Loucy (cell line): ENCODE measurements at regions not wholly inside any gene's neighbourhood (a gene's known extent, or its start where the extent isn't known, plus 50 kb on each side); places are given as distances from the start of the nearest gene placed in this dataset.

ENCODE experiments used
- EZH2phosphoT487 ChIP-seq: fragments of 200-600 bp; IDR thresholded peaks from 2 replicates; pipeline ENCODE4 v1.6.1; 2018; ENCODE audit warnings: antibody characterized with exemption, mild to moderate bottlenecking, moderate library complexity, borderline replicate concordance
- TF ChIP-seq, protein P1 (sequence below): fragments of 200-600 bp; sonication (generic); conservative IDR thresholded peaks from 2 replicates; pipeline ENCODE4 v1.5.1; 2014; ENCODE audit warnings: mild to moderate bottlenecking, antibody characterized with exemption, low read length

DNA sequence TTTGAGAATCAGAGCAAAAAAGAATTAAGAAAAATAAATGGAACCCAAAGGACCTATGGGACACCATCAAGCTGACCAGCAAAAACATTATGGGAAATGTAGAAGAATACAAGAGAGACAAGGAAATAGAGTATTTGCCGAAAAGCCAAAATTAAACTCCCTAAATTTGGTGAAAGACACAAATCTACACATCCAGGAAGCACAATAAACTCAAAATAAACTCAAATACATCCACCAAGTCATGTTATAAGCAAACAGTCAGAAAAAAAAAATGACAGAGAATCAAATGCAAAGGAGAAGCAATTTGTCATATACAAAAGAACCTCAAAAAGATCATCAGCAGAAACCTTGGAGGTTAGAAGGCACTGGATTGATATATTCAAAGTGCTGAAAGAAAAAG is 105.4 kb downstream of the ZNF33B start:
- TF ChIP-seq, protein P1, sequence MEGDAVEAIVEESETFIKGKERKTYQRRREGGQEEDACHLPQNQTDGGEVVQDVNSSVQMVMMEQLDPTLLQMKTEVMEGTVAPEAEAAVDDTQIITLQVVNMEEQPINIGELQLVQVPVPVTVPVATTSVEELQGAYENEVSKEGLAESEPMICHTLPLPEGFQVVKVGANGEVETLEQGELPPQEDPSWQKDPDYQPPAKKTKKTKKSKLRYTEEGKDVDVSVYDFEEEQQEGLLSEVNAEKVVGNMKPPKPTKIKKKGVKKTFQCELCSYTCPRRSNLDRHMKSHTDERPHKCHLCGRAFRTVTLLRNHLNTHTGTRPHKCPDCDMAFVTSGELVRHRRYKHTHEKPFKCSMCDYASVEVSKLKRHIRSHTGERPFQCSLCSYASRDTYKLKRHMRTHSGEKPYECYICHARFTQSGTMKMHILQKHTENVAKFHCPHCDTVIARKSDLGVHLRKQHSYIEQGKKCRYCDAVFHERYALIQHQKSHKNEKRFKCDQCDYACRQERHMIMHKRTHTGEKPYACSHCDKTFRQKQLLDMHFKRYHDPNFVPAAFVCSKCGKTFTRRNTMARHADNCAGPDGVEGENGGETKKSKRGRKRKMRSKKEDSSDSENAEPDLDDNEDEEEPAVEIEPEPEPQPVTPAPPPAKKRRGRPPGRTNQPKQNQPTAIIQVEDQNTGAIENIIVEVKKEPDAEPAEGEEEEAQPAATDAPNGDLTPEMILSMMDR = no peak
- no peak for TF ChIP-seq EZH2phosphoT487
